ENCODE measurements at regions not wholly inside any gene's neighbourhood (a gene's known extent, or its start where the extent isn't known, plus 50 kb on each side); places are given as distances from the start of the nearest gene placed in this dataset.

DNA sequence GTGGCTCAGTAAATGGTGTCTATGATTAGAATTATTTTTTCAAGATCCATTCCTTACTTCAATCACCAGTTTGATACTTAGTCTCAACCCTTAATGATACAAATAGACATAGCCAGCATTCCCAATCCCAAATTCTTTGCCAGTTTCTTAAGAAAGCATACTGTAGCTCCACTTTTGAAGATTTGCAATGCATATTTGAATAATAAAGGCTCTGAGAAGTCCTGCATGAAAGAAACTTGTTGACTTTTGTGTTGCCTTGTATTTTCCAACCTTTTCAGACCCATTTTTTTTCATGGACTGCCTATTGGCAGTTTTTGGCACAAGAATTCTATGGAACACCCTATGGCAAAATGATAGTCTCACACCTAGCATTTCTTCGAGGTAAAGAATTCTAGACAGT is 215.6 kb upstream of the CHD6 start:
- Histone ChIP-seq H3K36me3 (no peaks in the 10 kb centered on the region), H3K4me3 (no peak overlapping the region), H3K27ac (no peak overlapping the region), H3K27me3 (no peaks in the 10 kb centered on the region), H3K4me1 (ENCODE audit: low read depth) (no peaks in the 10 kb centered on the region), H3K9me3 (ENCODE audit: low read depth) (no peaks in the 10 kb centered on the region)
- TF ChIP-seq, protein P1, sequence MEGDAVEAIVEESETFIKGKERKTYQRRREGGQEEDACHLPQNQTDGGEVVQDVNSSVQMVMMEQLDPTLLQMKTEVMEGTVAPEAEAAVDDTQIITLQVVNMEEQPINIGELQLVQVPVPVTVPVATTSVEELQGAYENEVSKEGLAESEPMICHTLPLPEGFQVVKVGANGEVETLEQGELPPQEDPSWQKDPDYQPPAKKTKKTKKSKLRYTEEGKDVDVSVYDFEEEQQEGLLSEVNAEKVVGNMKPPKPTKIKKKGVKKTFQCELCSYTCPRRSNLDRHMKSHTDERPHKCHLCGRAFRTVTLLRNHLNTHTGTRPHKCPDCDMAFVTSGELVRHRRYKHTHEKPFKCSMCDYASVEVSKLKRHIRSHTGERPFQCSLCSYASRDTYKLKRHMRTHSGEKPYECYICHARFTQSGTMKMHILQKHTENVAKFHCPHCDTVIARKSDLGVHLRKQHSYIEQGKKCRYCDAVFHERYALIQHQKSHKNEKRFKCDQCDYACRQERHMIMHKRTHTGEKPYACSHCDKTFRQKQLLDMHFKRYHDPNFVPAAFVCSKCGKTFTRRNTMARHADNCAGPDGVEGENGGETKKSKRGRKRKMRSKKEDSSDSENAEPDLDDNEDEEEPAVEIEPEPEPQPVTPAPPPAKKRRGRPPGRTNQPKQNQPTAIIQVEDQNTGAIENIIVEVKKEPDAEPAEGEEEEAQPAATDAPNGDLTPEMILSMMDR (IDR thresholded peaks at IDR 0.05; ENCODE audit: low read depth, low read length), result no peak
- DNase-seq (ENCODE audit: low read depth in 1 of 2, low spot score in 1 of 2), result no peak

DNA sequence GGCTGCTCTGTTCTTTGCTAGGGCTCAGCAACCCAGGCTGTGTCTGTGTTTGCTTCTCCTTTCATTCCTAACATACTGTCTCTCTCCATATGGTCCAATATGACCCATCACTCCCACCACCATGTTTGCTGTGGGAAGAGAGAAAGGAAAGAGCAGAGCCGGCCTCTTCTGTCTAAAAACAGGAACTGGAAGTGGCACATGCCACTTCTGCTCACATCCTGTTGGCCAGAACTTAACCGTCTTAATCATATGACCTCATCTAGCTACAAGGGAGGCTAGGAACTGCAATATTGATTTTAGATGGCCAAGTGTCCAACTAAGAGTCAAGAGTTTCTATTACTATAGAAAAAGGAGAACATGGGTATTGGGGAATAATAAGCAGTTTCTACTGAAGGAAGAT is 212.5 kb upstream of the CHD6 start:
- DNase-seq (ENCODE audit: low read depth in 1 of 2, low spot score in 1 of 2), result no peak
- no peaks in the 10 kb centered on the region for H3K4me1 ChIP-seq (ENCODE audit: low read depth)
- H3K36me3 ChIP-seq, result no peaks in the 10 kb centered on the region
- H3K27me3 ChIP-seq, result no peaks in the 10 kb centered on the region
- TF ChIP-seq, protein P1 (IDR thresholded peaks at IDR 0.05; ENCODE audit: low read depth, low read length), result no peak
- H3K4me3 ChIP-seq, result no peak overlapping the region
- no peaks in the 10 kb centered on the region for H3K9me3 ChIP-seq (ENCODE audit: low read depth)
- no peak overlapping the region for H3K27ac ChIP-seq

DNA sequence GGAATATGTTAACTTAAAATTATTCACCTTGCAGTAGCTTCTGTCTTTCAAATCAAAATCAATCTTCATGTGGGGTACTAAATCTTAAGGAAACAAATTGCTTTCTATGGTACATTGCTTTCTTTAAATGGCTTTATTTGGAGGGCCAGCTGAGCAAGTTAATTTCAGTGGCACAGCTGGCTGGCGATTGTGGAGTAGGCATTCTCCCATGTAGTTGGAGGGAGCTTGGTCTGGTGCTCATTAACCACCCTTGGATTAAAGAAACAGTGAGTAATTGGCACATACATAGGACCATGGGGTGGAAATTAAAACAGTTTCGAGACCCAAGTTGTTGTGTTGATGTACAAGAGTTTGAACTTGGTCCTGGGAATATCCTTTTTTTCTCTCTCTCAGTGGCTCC is 201.3 kb upstream of the CHD6 start:
- no peak overlapping the region for H3K27ac ChIP-seq
- H3K4me3 ChIP-seq, result no peak overlapping the region
- TF ChIP-seq, protein P1 (IDR thresholded peaks at IDR 0.05; ENCODE audit: low read depth, low read length), result no peak
- H3K27me3 ChIP-seq, result no peaks in the 10 kb centered on the region
- H3K9me3 ChIP-seq (ENCODE audit: low read depth), result no peaks in the 10 kb centered on the region
- no peaks in the 10 kb centered on the region for H3K4me1 ChIP-seq (ENCODE audit: low read depth)
- H3K36me3 ChIP-seq, result no peaks in the 10 kb centered on the region
- DNase-seq (ENCODE audit: low read depth in 1 of 2, low spot score in 1 of 2), result no peak

DNA sequence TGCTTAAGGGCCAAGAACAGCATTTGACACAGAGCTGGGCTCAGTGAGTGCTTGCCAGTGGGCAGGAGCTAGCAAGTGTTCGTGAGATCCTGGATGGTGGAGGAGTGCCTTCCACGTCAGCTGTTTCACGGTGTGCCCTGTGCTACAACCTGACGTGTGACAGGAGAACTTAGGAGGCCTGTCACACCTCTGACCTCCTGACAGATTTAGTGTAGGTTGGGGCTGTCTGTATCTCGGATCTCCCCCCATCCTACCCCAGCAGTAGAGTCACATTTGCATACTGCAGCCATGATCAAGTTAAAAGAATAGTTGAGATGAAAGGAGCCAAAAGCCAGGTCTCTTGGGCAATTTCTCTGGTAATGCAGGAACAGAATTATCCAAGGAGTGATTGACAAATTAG is 200.8 kb upstream of the CHD6 start:
- no peaks in the 10 kb centered on the region for H3K27me3 ChIP-seq
- TF ChIP-seq, protein P1 (IDR thresholded peaks at IDR 0.05; ENCODE audit: low read depth, low read length), result no peak
- H3K4me3 ChIP-seq, result no peak overlapping the region
- DNase-seq (ENCODE audit: low read depth in 1 of 2, low spot score in 1 of 2), result no peak
- H3K9me3 ChIP-seq (ENCODE audit: low read depth), result no peaks in the 10 kb centered on the region
- no peak overlapping the region for H3K27ac ChIP-seq
- H3K4me1 ChIP-seq (ENCODE audit: low read depth), result no peaks in the 10 kb centered on the region
- H3K36me3 ChIP-seq, result no peaks in the 10 kb centered on the region

DNA sequence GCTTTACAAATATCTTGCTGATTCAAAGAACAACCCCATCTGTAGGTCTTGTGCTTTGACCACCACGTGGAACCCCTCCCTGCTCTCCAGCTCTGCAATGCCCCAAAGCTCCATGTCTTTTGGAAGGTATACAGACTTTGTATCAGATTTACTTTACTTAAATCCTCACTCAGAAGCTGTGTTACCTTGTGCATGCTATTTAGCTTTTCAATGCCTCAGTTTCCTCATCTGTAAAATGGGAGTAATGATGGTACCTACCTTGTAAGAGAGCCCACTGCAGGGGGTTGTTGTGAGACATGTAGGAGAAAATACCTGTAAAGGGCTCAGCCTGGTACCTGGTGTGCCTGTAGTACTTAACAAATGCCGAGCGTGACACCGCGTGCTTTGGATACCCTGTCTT is 200.2 kb upstream of the CHD6 start:
- no peak overlapping the region for H3K4me3 ChIP-seq
- H3K27me3 ChIP-seq, result no peaks in the 10 kb centered on the region
- H3K27ac ChIP-seq, result no peak overlapping the region
- TF ChIP-seq, protein P1 (IDR thresholded peaks at IDR 0.05; ENCODE audit: low read depth, low read length), result no peak
- H3K36me3 ChIP-seq, result no peaks in the 10 kb centered on the region
- no peaks in the 10 kb centered on the region for H3K9me3 ChIP-seq (ENCODE audit: low read depth)
- no peaks in the 10 kb centered on the region for H3K4me1 ChIP-seq (ENCODE audit: low read depth)
- DNase-seq (ENCODE audit: low read depth in 1 of 2, low spot score in 1 of 2), result no peak

DNA sequence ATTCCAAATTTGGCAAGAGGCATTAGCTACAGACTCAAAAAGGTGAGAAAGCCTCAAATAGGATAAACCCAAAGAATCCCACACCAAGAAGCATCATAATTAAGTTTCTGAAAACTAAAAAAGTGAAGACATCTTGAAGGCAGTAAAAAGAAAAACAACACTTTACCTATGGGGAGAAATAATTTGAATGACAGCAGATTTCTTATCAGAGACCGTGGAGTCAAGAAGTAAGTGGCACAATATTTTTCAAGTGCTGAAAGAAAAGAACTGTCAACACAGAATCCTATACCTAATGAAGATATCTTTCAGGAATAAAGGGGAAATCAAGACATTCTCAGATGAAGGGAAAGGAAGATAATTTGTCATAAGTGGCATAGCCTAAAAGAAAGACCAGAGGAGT is 193.3 kb upstream of the CHD6 start:
- Histone ChIP-seq H3K27me3 (no peaks in the 10 kb centered on the region), H3K9me3 (ENCODE audit: low read depth) (no peaks in the 10 kb centered on the region), H3K4me3 (no peak overlapping the region), H3K36me3 (no peaks in the 10 kb centered on the region), H3K27ac (no peak overlapping the region), H3K4me1 (ENCODE audit: low read depth) (no peaks in the 10 kb centered on the region)
- DNase-seq (ENCODE audit: low read depth in 1 of 2, low spot score in 1 of 2), result no peak
- TF ChIP-seq, protein P1 (IDR thresholded peaks at IDR 0.05; ENCODE audit: low read depth, low read length), result no peak

Measured in cardiac muscle cell (in vitro differentiated cells and primary cell).